IPS-20b (cell line): ENCODE measurements at regions not wholly inside any gene's neighbourhood (a gene's known extent, or its start where the extent isn't known, plus 50 kb on each side); places are given as distances from the start of the nearest gene placed in this dataset.

Source experiments
- H3K27ac ChIP-seq: one replicate; pipeline ENCODE4 v1.5.1; 2013; ENCODE audit warnings: low read length
- H3K27me3 ChIP-seq: 2 replicates; pipeline ENCODE4 v1.6.1; 2013; ENCODE audit warnings: mild to moderate bottlenecking, low read length, inconsistent platforms; ENCODE audit not compliant: insufficient read depth
- H3K36me3 ChIP-seq: 2 replicates; pipeline ENCODE4 v1.6.1; 2013; ENCODE audit warnings: low read depth, mild to moderate bottlenecking, inconsistent platforms, low read length, moderate library complexity; ENCODE audit not compliant: insufficient read depth
- H3K4me1 ChIP-seq: 2 replicates; pipeline ENCODE4 v1.6.1; 2013; ENCODE audit warnings: mild to moderate bottlenecking, control low read depth, inconsistent platforms, low read length, moderate library complexity; ENCODE audit not compliant: insufficient read depth
- H3K4me3 ChIP-seq: 2 replicates; pipeline ENCODE4 v1.5.1; 2013; ENCODE audit warnings: mild to moderate bottlenecking, low read length, inconsistent platforms
- H3K9ac ChIP-seq: 2 replicates; pipeline ENCODE4 v1.6.1; 2013; ENCODE audit warnings: low read depth, mild to moderate bottlenecking, inconsistent platforms, low read length, moderate library complexity
- H3K9me3 ChIP-seq: 2 replicates; pipeline ENCODE4 v1.6.1; 2013; ENCODE audit warnings: mild to moderate bottlenecking, low read depth, low read length, inconsistent platforms; ENCODE audit not compliant: insufficient read depth

GRCh38 chr9:118088090-118088489 is 383.9 kb downstream of the TLR4 start:
- no peaks in the 10 kb centered on the region for H3K36me3 ChIP-seq

GRCh38 chr9:118091226-118091625 is 387.0 kb downstream of the TLR4 start:
- H3K27me3 ChIP-seq: no peaks in the 10 kb centered on the region
- no peaks in the 10 kb centered on the region for H3K9me3 ChIP-seq
- no peak overlapping the region for H3K27ac ChIP-seq
- H3K4me1 ChIP-seq: no peaks in the 10 kb centered on the region; the same call in 1 of the 2 replicates
- H3K36me3 ChIP-seq: no peaks in the 10 kb centered on the region
- no peak overlapping the region for H3K4me3 ChIP-seq
- H3K9ac ChIP-seq: no peak overlapping the region

More at GRCh38 chr9:118088090-118088489, 383.9 kb downstream of the TLR4 start:
- H3K4me3 ChIP-seq: no peak overlapping the region
- H3K27ac ChIP-seq: no peak overlapping the region
- no peak overlapping the region for H3K9ac ChIP-seq
- H3K27me3 ChIP-seq: no peaks in the 10 kb centered on the region
- H3K9me3 ChIP-seq: no peaks in the 10 kb centered on the region
- no peaks in the 10 kb centered on the region for H3K4me1 ChIP-seq

DNA sequence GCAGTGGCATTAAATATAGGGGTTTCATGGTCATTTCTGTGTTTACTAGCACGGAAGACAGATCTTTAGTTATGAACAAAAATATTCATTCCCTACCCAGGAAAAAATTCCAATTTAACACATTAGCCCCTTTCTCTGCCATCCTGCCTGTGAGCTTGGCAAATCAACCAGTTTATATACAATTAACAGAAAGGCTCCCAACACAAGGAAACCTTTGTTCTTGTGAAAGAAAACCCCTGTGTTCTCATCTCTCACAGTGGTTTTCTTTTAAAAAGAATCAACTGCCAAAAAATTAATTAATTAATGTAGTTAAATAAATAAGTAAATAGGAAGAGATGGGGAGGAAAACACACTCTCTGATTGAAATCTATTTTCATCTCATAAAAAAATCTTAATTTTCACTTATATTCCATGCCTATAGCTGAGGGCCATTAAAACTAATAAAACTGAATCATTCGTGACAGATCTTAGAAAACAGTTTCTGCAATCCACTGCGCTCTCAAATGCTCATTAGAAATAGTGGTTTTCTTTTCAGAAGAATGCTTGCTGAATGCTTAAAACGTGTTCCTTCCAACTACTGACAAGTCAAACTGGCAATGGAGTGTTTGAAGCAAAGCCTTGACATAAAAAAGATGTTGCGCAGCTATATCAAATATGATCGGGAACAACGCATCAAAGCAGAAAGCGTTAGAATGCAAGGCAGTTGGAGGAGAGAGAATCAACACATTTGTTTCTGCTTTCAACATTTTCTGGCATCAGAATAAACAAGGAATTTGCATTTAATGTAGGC is 387.7 kb downstream of the TLR4 start:
- no peak overlapping the region for H3K9ac ChIP-seq
- H3K27ac ChIP-seq: no peak overlapping the region
- H3K9me3 ChIP-seq: no peaks in the 10 kb centered on the region
- H3K27me3 ChIP-seq: no peaks in the 10 kb centered on the region
- no peaks in the 10 kb centered on the region for H3K36me3 ChIP-seq
- H3K4me3 ChIP-seq: no peak overlapping the region
- H3K4me1 ChIP-seq: no peaks in the 10 kb centered on the region; the same call in 1 of the 2 replicates

GRCh38 chr9:118094387-118094786 is 390.2 kb downstream of the TLR4 start:
- Histone ChIP-seq H3K4me3 (no peak overlapping the region), H3K36me3 (no peaks in the 10 kb centered on the region), H3K4me1 (no peaks in the 10 kb centered on the region; the same call in 1 of the 2 replicates), H3K27ac (no peak overlapping the region), H3K9ac (no peak overlapping the region), H3K27me3 (no peaks in the 10 kb centered on the region), H3K9me3 (no peaks in the 10 kb centered on the region)

- Histone ChIP-seq H3K9ac (no peak overlapping the region), H3K4me3 (no peak overlapping the region), H3K27ac (no peak overlapping the region), H3K4me1 (no peaks in the 10 kb centered on the region), H3K27me3 (no peaks in the 10 kb centered on the region), H3K9me3 (no peaks in the 10 kb centered on the region), H3K36me3 (no peaks in the 10 kb centered on the region)
These were observed 396.6 kb downstream of the TLR4 start for GRCh38 chr9:118100529-118101419.

GRCh38 chr9:118104363-118104762 is 400.2 kb downstream of the TLR4 start:
- Histone ChIP-seq H3K4me1 (peaks cover 6% of the 10 kb centered on the region; the same call in 1 of the 2 replicates), H3K27ac (no peak overlapping the region), H3K27me3 (no peaks in the 10 kb centered on the region), H3K9me3 (no peaks in the 10 kb centered on the region), H3K4me3 (no peak overlapping the region), H3K36me3 (no peaks in the 10 kb centered on the region), H3K9ac (no peak overlapping the region)

DNA sequence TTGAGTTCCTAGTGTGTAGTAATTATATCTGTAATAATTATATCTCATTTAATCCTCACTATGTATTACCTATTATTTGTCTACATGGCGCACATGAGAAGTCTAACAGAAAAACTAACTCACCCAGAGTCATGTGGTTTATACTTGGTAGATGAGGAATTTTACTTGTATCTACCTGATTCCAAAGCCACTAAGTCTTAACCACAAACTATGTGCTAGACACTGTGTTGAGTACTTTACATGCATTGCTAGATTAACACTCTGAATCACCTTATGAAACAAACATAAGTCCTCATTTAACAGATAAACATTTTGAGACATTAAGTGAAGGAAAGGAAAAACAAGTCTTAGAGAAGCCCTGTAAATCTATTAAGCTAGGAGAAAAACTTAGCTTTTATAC is 404.8 kb downstream of the TLR4 start:
- no peaks in the 10 kb centered on the region for H3K9me3 ChIP-seq
- no peak overlapping the region for H3K4me3 ChIP-seq
- no peaks in the 10 kb centered on the region for H3K36me3 ChIP-seq
- no peaks in the 10 kb centered on the region for H3K27me3 ChIP-seq
- no peak overlapping the region for H3K27ac ChIP-seq
- no peak overlapping the region for H3K9ac ChIP-seq
- H3K4me1 ChIP-seq: peaks cover 23% of the 10 kb centered on the region; the same call in 1 of the 2 replicates

DNA sequence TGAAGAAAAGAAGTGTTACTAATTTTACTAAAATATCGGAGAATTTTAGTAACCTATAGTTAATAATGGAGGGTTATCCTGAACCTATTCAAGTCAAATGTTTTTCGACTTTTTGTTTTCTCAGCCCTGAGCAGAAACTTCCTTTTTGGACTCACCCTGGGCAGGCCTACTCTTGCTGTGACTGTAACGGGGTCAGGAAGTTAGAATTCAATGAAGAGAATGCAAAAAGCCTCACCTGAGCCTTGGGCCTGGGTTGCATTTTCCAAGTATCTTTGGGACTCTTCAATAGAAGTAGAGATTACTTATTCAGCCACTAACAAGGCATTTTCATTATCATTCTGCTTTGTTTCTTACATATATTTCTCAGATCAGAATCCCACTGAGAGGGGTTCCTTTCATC is 405.3 kb downstream of the TLR4 start:
- Histone ChIP-seq H3K4me3 (no peak overlapping the region), H3K9ac (no peak overlapping the region), H3K36me3 (no peaks in the 10 kb centered on the region), H3K27me3 (no peaks in the 10 kb centered on the region), H3K4me1 (peaks cover 23% of the 10 kb centered on the region; the same call in 1 of the 2 replicates), H3K27ac (no peak overlapping the region), H3K9me3 (no peaks in the 10 kb centered on the region)

- no peaks in the 10 kb centered on the region for H3K9me3 ChIP-seq
- H3K4me1 ChIP-seq: peaks cover 17% of the 10 kb centered on the region; the same call in 1 of the 2 replicates
- H3K27me3 ChIP-seq: no peaks in the 10 kb centered on the region
- H3K36me3 ChIP-seq: no peaks in the 10 kb centered on the region
- no peak overlapping the region for H3K4me3 ChIP-seq
- no peak overlapping the region for H3K27ac ChIP-seq
- no peak overlapping the region for H3K9ac ChIP-seq
These were observed 417.2 kb downstream of the TLR4 start for GRCh38 chr9:118121361-118121760.

DNA sequence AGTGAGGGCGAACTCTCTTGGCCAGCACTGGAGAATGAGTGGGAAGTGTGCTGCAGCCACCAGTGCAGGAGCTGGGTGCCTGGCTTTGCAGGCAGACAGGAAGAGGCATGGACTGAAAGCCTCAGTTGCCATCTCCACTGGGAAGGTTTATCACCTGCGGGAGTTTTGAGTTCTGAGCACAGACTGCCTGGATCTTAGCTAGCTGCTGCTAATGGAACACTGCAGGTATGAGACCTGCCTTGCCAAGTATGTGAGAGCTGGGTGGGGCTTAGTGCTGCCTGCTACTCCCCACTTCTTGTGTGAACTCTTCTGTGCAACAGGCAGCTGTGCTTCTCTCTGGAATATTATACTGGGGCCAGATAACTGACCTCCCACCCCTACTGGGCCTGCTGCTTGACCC is 424.1 kb downstream of the TLR4 start:
- no peak overlapping the region for H3K9ac ChIP-seq
- no peak overlapping the region for H3K4me3 ChIP-seq
- no peaks in the 10 kb centered on the region for H3K27me3 ChIP-seq
- no peaks in the 10 kb centered on the region for H3K9me3 ChIP-seq
- no peaks in the 10 kb centered on the region for H3K4me1 ChIP-seq
- H3K27ac ChIP-seq: no peak overlapping the region
- no peaks in the 10 kb centered on the region for H3K36me3 ChIP-seq

- no peaks in the 10 kb centered on the region for H3K4me1 ChIP-seq
- H3K36me3 ChIP-seq: no peaks in the 10 kb centered on the region
- H3K9ac ChIP-seq: no peak overlapping the region
- no peaks in the 10 kb centered on the region for H3K9me3 ChIP-seq
- no peak overlapping the region for H3K4me3 ChIP-seq
- H3K27me3 ChIP-seq: no peaks in the 10 kb centered on the region
- no peak overlapping the region for H3K27ac ChIP-seq
These were observed 425.3 kb downstream of the TLR4 start for GRCh38 chr9:118129541-118129940.
